ENCODE measurements at regions not wholly inside any gene's neighbourhood (a gene's known extent, or its start where the extent isn't known, plus 50 kb on each side); places are given as distances from the start of the nearest gene placed in this dataset.
"Not testable (repeated sequence)": the region's sequence is repeated elsewhere in the genome, so short reads cannot be mapped to it uniquely, and the experiment has no call there.

GRCh38 chr5:130845049-130845765 lies 319.8 kb downstream of the HINT1 start:
- DNase-seq (ENCODE audit: low read depth in 2 of 2, low spot score in 1 of 2) = no peak

GRCh38 chr5:130836729-130837649 lies 328.1 kb downstream of the HINT1 start:
- DNase-seq (ENCODE audit: low read depth in 2 of 2, low spot score in 1 of 2) = no peak

DNA sequence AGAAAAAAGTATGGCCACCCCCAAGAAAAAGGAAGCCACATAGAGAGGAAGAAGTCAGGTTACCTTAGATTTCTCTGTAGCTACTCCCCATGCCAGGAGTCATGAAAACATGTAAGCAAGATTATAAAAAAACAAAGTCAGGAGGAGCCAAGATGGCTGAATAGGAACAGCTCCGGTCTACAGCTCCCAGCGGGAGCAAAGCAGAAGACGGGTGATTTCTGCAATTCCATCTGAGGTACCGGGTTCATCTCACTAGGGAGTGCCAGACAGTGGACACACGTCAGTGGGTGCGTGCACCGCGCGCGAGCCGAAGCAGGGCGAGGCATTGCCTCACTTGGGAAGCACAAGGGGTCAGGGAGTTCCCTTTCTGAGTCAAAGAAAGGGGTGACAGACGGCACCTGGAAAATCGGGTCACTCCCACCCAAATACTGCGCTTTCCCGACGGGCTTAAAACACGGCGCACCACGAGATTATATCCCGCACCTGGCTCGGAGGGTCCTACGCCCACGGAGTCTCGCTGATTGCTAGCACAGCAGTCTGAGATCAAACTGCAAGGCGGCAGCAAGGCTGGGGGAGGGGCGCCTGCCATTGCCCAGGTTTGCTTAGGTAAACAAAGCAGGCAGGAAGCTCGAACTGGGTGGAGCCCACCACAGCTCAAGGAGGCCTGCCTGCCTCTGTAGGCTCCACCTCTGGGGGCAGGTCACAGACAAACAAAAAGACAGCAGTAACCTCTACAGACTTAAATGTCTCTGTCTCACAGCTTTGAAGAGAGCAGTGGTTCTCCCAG lies 347.3 kb downstream of the HINT1 start:
- not testable (repeated sequence) for DNase-seq (ENCODE audit: low read depth in 2 of 2, low spot score in 1 of 2)

- no peak for DNase-seq (ENCODE audit: low read depth in 2 of 2, low spot score in 1 of 2)
Measured at GRCh38 chr5:130815246-130815645, 349.8 kb downstream of the HINT1 start.

- DNase-seq (ENCODE audit: low read depth in 2 of 2, low spot score in 1 of 2) = no peak
Measured at GRCh38 chr5:130808691-130809090, 356.4 kb downstream of the HINT1 start.

DNA sequence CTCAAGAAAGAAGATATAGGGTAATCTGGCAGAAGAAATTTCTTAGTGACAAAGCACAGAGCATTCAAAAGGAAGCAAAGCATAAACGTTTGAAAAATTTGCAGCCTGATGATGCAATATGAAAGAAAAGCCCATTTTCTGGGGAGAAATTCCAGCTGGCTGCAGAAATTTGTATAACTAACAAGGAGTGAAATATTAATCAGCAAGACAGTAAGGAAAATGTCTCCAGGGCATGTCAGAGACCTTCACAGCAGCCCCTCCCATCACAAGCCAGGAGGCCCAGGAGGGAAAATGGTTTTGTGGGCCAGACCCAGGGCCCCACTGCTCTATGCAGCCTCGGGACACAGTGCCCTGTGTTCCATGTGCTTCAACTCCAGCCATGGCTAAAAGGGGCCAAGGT lies 359.4 kb downstream of the HINT1 start:
- no peak for DNase-seq (ENCODE audit: low read depth in 2 of 2, low spot score in 1 of 2)

DNA sequence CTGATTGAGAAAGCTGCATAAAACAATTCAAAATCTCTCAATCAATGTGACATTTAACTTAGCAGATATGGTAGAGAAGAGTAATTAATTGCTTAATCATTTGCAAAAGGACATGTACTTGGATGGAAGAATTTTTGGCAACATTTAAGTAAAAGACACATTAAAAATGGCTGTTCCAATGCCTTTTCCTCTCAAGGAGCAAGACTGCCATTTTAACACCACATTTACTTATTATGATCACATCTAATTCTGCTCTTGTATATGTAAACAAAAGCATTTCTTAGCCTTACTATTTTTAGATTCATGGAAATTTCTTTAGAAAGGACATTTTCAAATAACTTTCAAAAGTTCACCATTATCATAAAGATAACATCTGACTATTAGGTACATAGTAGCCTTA lies 360.0 kb downstream of the HINT1 start:
- DNase-seq (ENCODE audit: low read depth in 2 of 2, low spot score in 1 of 2) = no peak

- DNase-seq (ENCODE audit: low read depth in 2 of 2, low spot score in 1 of 2) = no peak
Measured at GRCh38 chr5:130801963-130802362, 363.1 kb downstream of the HINT1 start.

- DNase-seq (ENCODE audit: low read depth in 2 of 2, low spot score in 1 of 2) = no peak
Measured at GRCh38 chr5:130799015-130799414, 366.0 kb downstream of the HINT1 start.

- no peak for DNase-seq (ENCODE audit: low read depth in 2 of 2, low spot score in 1 of 2)
Measured at GRCh38 chr5:130797303-130797702, 367.8 kb downstream of the HINT1 start.

DNA sequence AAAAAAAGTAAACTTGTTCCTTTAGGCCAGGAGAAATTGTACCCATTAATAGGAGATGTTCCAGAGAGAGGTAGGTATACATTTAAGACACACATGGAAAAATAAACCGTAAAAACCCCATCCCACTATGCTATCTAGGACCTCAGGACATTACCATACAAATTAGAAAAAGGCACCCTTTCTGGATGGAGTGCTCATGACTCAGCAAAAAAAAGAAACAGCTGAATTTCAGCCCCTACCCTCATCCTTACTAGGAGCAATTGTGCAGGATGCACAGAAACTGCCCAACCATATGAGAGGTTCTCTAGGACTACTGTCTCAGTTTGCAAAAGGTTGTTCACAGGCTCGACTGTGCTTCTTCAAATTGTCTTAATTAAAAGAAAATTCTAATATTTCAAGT lies 368.2 kb downstream of the HINT1 start:
- DNase-seq (ENCODE audit: low read depth in 2 of 2, low spot score in 1 of 2) = no peak

- DNase-seq (ENCODE audit: low read depth in 2 of 2, low spot score in 1 of 2) = no peak
Measured at GRCh38 chr5:130796032-130796431, 369.0 kb downstream of the HINT1 start.

- no peak for DNase-seq (ENCODE audit: low read depth in 2 of 2, low spot score in 1 of 2)
Measured at GRCh38 chr5:130795037-130795436, 370.0 kb downstream of the HINT1 start.

GRCh38 chr5:130777794-130778193 lies 387.3 kb downstream of the HINT1 start:
- no peak for DNase-seq (ENCODE audit: low read depth in 2 of 2, low spot score in 1 of 2)

DNA sequence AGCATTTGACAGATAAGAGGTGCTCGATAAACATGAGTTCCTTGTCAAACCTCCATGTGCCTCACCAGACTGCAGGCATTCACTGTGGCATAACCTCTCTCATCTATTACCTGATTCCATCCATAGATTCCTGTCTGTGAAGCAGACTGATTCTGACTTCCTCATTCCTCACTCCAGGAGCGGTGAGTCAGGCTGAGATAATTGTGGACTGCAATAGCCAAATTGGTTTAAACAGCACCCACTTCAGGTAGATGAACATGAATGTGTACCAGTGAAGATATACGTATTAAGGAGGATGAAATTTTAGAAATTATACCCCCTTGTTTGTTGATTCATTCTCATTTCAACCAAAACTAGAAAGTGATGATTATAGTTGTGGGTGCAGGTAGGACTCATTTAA lies 391.2 kb downstream of the HINT1 start:
- DNase-seq (ENCODE audit: low read depth in 2 of 2, low spot score in 1 of 2) = no peak

DNA sequence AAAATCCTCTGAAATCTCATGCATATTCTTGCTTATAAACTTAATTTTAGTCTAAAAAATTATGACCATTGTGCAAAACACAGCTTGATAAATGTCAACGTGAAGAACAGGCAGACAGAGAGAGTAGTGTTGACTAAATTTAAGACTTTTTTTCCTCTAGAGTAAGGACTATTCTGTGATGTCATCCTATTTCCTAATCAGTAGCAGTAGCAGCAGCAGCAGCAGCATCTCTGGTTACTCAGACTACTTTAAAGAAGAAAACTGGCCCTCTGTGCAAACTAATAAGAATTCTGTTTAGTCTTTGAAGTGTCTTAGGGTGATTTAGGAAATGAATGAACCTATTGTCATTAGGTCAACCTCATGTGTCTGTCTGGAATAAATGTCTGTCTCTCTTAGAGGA lies 403.0 kb downstream of the HINT1 start:
- no peak for DNase-seq (ENCODE audit: low read depth in 2 of 2, low spot score in 1 of 2)

- DNase-seq (ENCODE audit: low read depth in 2 of 2, low spot score in 1 of 2) = no peak
Measured at GRCh38 chr5:130759061-130759460, 406.0 kb downstream of the HINT1 start.

GRCh38 chr5:130747556-130747955 lies 417.5 kb downstream of the HINT1 start:
- no peak for DNase-seq (ENCODE audit: low read depth in 2 of 2, low spot score in 1 of 2)

DNA sequence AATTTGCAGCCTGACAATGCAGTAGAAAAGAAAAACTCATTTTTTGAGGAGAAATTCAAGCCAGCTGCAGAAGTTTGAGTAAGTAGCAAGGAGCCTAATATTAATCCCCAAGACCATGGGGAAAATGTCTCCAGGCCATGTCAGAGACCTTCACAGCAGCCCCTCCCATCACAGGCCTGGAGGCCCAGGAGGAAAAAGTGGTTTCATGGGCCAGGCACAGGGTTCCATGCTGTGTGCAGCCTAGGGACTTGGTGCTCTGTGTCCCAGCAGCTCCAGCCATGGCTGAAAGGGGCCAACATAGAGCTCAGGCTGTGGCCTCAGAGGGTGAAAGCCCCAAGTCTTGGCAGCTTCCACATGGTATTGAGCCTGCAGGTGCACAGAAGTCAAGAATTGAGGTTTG lies 418.4 kb downstream of the HINT1 start:
- DNase-seq (ENCODE audit: low read depth in 2 of 2, low spot score in 1 of 2) = not testable (repeated sequence)

DNA sequence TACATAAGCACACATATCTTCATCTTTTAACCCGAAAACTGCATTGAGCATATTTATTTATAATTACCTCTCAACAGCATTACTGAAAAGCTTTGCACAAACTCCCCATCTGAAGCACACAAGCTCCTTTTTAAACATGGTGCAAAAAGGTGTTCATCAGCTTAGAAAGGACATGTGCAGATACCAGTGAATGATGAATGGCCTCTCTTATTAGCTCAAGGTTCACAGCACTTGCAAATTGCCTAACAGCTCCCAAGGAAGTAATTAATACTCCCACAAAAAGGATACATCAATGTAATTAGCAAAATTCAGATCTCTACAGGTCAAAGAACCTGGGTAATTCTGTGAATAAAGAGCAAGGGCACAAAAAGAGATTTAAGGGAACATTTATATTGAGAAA lies 422.0 kb downstream of the HINT1 start:
- DNase-seq (ENCODE audit: low read depth in 2 of 2, low spot score in 1 of 2) = no peak

- DNase-seq (ENCODE audit: low read depth in 2 of 2, low spot score in 1 of 2) = no peak
Measured at GRCh38 chr5:130740047-130740569, 424.9 kb downstream of the HINT1 start.

Data from stimulated activated CD8-positive, alpha-beta memory T cell treated with anti-CD3 and anti-CD28 coated beads, Interleukin-4, amount 100 ng/mL, for 1 hour (primary cell).